Testis (tissue), 2 donors: ENCODE measurements at regions not wholly inside any gene's neighbourhood (a gene's known extent, or its start where the extent isn't known, plus 50 kb on each side); places are given as distances from the start of the nearest gene placed in this dataset.
A peak's percentile ranks its signal among the peaks of the same experiment; 100 is the strongest.

Source experiments
- DNase-seq: peaks from one replicate; pipeline ENCODE4 v3.0.0-alpha.2; 2019
- H3K27ac ChIP-seq, 2 donors: fragments of 200-600 bp; sonication (generic); one replicate each; pipeline ENCODE4 v1.5.1; 2019
- H3K27me3 ChIP-seq: fragments of 200-600 bp; sonication (generic); one replicate; pipeline ENCODE4 v1.5.1; 2019
- H3K36me3 ChIP-seq: fragments of 200-600 bp; sonication (generic); one replicate; pipeline ENCODE4 v1.5.1; 2017; ENCODE audit warnings: low read depth; ENCODE audit errors: missing control alignments
- H3K4me1 ChIP-seq: fragments of 200-600 bp; sonication (generic); one replicate; pipeline ENCODE4 v1.5.1; 2019
- H3K4me3 ChIP-seq, 2 donors: fragments of 200-600 bp; sonication (generic); one replicate each; pipeline ENCODE4 v1.5.1; 2017 to 2019
- H3K9me3 ChIP-seq: fragments of 200-600 bp; sonication (generic); one replicate; pipeline ENCODE4 v1.5.1; 2017
- POLR2A ChIP-seq: fragments of 450-650 bp; IDR thresholded peaks from one replicate; pipeline ENCODE4 v1.6.1; 2017; ENCODE audit warnings: antibody characterized with exemption, mild to moderate bottlenecking, moderate library complexity
- WGBS, 2 donors: methylation state at CpG; one replicate each; pipeline ENCODE4 v1.1.5; 2018; 5-methylcytosine and 5-hydroxymethylcytosine counted together
- intact Hi-C: fragments of 100-400 bp; cut with DNase I; formaldehyde crosslinking; loops from one replicate; pipeline ENCODE4 v1.15.1; 2023; ENCODE audit warnings: low total_unique reads
- TF ChIP-seq, protein P1 (sequence below), 3 experiments: fragments of 450-650 bp in 2 of 3; fragments of 200-600 bp in 1 of 3; sonication (generic) in 1 of 3; IDR thresholded peaks; one replicate each; pipeline ENCODE4 v1.5.1; 2016 to 2019; ENCODE audit warnings: antibody characterized with exemption in 3 of 3, mild to moderate bottlenecking in 2 of 3, moderate library complexity in 1 of 3

DNA sequence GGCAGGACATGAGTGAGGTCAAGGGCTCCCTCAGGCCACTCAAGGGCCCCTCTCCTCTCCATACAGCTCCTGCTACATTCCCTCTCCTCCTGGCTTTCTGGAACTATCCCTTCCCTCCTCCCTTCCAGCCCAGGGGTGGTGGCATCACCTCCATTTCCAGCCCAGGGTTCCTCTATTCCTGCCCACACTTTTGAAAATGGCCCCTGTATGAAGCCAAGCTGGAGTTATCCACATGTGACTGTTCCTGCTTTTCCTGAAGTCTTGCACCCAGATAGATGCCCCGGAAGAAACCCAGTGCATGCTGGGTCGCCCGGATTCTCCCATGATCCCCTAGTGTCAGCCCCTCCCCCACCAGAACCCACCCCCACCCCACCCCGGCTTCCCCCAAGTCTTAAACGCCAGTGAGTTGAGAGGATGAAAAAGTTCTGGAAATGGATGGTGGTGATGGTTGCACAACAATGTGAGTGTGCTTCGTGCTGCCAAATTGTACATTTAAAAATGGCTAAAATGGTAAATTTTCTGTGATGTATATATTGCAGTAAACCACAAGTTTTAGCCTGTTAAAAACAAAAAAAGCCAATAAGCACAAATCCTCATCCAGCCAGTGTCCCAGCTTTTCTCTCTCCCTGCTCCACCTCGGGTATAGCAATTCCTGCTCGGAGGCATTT, 136.9 kb downstream of the SCARB1 start:
- peaks cover 12% of the 10 kb centered on the region for H3K4me1 ChIP-seq
- H3K27ac ChIP-seq: peak overlapping the region; percentile 10 to 55
- WGBS, 2 donors: 85 to 96% methylated on average over 8 of the region's 8 CpGs
- TF ChIP-seq POLR2A: no peak
- TF ChIP-seq, protein P1, sequence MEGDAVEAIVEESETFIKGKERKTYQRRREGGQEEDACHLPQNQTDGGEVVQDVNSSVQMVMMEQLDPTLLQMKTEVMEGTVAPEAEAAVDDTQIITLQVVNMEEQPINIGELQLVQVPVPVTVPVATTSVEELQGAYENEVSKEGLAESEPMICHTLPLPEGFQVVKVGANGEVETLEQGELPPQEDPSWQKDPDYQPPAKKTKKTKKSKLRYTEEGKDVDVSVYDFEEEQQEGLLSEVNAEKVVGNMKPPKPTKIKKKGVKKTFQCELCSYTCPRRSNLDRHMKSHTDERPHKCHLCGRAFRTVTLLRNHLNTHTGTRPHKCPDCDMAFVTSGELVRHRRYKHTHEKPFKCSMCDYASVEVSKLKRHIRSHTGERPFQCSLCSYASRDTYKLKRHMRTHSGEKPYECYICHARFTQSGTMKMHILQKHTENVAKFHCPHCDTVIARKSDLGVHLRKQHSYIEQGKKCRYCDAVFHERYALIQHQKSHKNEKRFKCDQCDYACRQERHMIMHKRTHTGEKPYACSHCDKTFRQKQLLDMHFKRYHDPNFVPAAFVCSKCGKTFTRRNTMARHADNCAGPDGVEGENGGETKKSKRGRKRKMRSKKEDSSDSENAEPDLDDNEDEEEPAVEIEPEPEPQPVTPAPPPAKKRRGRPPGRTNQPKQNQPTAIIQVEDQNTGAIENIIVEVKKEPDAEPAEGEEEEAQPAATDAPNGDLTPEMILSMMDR (IDR thresholded peaks at IDR 0.05): no peak
- no peak for DNase-seq
- H3K27me3 ChIP-seq: no peaks in the 10 kb centered on the region
- no peak overlapping the region for H3K4me3 ChIP-seq
- H3K36me3 ChIP-seq: no peaks in the 10 kb centered on the region
- no peaks in the 10 kb centered on the region for H3K9me3 ChIP-seq
- intact Hi-C loops: no loop called here

DNA sequence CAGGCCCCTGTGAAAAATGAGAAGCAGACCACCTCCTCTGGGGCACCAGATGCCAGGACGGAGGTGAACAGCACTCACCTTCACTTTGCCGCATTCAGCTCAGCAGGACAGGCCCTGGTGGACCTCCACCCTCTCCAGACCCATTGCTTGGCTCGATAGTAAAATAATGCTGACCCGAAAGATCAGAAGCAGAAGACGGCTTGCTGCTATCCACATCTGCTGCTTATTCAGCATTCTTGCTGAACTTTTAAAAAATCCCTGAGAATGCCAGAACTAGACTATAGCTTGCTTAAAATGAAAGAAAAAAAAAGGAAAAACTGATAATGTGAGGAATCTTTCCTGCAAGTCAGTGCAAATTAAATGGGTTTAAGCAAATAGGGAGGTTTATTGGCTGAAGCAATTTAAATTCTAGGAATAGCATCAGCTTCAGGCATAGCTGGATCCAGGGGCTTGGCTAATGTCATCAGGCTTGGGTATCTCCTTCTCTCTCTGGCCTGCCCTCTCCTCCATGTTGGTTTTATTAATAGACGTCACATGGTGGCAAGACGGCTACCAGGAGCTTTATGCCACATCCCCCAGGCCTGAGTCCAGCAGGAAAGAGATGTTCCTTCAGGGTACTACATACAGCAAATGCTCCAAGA, 137.9 kb downstream of the SCARB1 start:
- no peak for DNase-seq
- intact Hi-C loops: no loop called here
- Histone ChIP-seq H3K27ac (peak overlapping the region in 1 of 2 donors; percentile 55), H3K4me1 (peaks cover 12% of the 10 kb centered on the region), H3K36me3 (no peaks in the 10 kb centered on the region), H3K9me3 (no peaks in the 10 kb centered on the region), H3K4me3 (no peak overlapping the region), H3K27me3 (no peaks in the 10 kb centered on the region)
- no peak for TF ChIP-seq POLR2A
- TF ChIP-seq, protein P1 (IDR thresholded peaks at IDR 0.05): no peak
- WGBS, 2 donors: 74 to 78% methylated on average over 7 of the region's 7 CpGs

DNA sequence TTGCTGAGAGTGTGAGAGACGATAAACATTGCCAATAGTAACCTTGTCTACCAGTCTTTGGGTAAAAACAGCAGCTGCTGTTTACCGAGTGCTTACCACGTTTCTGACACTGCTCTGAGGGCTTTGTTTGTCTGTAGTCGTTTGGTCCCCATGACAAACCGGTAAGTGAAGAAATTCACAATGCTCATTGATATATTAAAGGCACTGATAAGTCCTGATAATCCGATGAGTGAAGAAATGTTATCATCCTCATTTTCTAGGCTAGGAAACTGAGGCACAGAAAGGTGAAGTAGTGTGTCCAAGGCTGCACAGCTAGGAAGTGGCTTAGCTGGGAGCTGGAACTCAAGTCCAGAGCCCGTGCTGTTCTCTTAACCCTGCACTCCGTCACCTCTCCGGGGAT, 138.6 kb downstream of the SCARB1 start:
- TF ChIP-seq POLR2A: no peak
- TF ChIP-seq, protein P1 (IDR thresholded peaks at IDR 0.05): no peak
- no peaks in the 10 kb centered on the region for H3K27me3 ChIP-seq
- intact Hi-C loops: no loop called here
- no peaks in the 10 kb centered on the region for H3K9me3 ChIP-seq
- H3K4me1 ChIP-seq: peaks cover 14% of the 10 kb centered on the region
- H3K4me3 ChIP-seq: no peak overlapping the region
- no peaks in the 10 kb centered on the region for H3K36me3 ChIP-seq
- H3K27ac ChIP-seq: no peak overlapping the region
- DNase-seq: no peak
- 82 to 93% methylated on average over 9 of the region's 9 CpGs for WGBS, 2 donors

DNA sequence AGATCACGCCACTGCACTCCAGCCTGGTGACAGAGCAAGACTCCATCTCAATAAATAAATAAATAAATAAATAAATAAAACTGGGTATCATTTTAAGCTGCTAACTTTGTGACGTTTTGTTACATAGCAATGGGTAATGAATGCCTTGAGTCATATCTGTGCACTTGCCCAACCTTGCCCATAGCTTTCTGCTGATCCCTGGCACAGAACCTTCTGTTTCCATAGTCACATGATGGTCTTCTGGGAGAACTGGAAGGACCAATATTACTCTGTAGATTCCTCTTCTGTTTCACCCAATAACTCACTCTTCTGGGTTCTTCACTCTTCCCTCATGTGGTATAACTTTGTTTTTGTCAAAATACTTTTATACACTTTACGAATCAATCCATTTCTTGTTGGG, 140.8 kb downstream of the SCARB1 start:
- no peak overlapping the region for H3K27ac ChIP-seq
- H3K4me1 ChIP-seq: peaks cover 12% of the 10 kb centered on the region
- no peak overlapping the region for H3K4me3 ChIP-seq
- TF ChIP-seq, protein P1 (IDR thresholded peaks at IDR 0.05): no peak
- TF ChIP-seq POLR2A: no peak
- H3K9me3 ChIP-seq: no peaks in the 10 kb centered on the region
- intact Hi-C loops: no loop called here
- H3K36me3 ChIP-seq: no peaks in the 10 kb centered on the region
- no peaks in the 10 kb centered on the region for H3K27me3 ChIP-seq
- WGBS, 2 donors: 91 to 96% methylated on average over 3 of the region's 3 CpGs
- DNase-seq: no peak
